ENCODE measurements at regions not wholly inside any gene's neighbourhood (a gene's known extent, or its start where the extent isn't known, plus 50 kb on each side); places are given as distances from the start of the nearest gene placed in this dataset.
A peak's percentile ranks its signal among the peaks of the same experiment; 100 is the strongest.

GRCh38 chr15:81766829-81767475 is 278.9 kb downstream of the MEX3B start:
- H3K9me3 Mint-ChIP-seq (ENCODE audit: insufficient read depth) = no peaks in the 10 kb centered on the region
- ChIA-PET CTCF (no interaction called here), POLR2A (no interaction called here)
- H3K4me3 Mint-ChIP-seq = no peak overlapping the region
- no peaks in the 10 kb centered on the region for H3K36me3 Mint-ChIP-seq (ENCODE audit: low read depth)
- H3K27me3 Mint-ChIP-seq (ENCODE audit: low read depth) = no peaks in the 10 kb centered on the region
- no peak for DNase-seq
- H3K27ac Mint-ChIP-seq = no peak overlapping the region
- H3K4me1 Mint-ChIP-seq (ENCODE audit: low read depth) = no peaks in the 10 kb centered on the region
- ATAC-seq = no peak

- no peak for DNase-seq
- Mint-ChIP-seq H3K4me1 (ENCODE audit: low read depth) (no peaks in the 10 kb centered on the region), H3K36me3 (ENCODE audit: low read depth) (no peaks in the 10 kb centered on the region), H3K4me3 (no peak overlapping the region), H3K27ac (no peak overlapping the region), H3K27me3 (ENCODE audit: low read depth) (no peaks in the 10 kb centered on the region), H3K9me3 (ENCODE audit: insufficient read depth) (no peaks in the 10 kb centered on the region)
- ChIA-PET CTCF (no interaction called here), POLR2A (no interaction called here)
- ATAC-seq = no peak
Measured at GRCh38 chr15:81765816-81766215, 280.0 kb downstream of the MEX3B start.

- POLR2A ChIA-PET = no interaction called here
- no peak overlapping the region for H3K4me3 Mint-ChIP-seq
- H3K4me1 Mint-ChIP-seq (ENCODE audit: low read depth) = no peaks in the 10 kb centered on the region
- ATAC-seq (no peak), DNase-seq (no peak)
- H3K36me3 Mint-ChIP-seq (ENCODE audit: low read depth) = no peaks in the 10 kb centered on the region
- CTCF ChIA-PET = no interaction called here
- no peaks in the 10 kb centered on the region for H3K27me3 Mint-ChIP-seq (ENCODE audit: low read depth)
- no peaks in the 10 kb centered on the region for H3K9me3 Mint-ChIP-seq (ENCODE audit: insufficient read depth)
- no peak overlapping the region for H3K27ac Mint-ChIP-seq
Measured at GRCh38 chr15:81763304-81763703, 282.5 kb downstream of the MEX3B start.

GRCh38 chr15:81760686-81761085 is 285.1 kb downstream of the MEX3B start:
- ChIA-PET POLR2A (no interaction called here), CTCF (no interaction called here)
- Mint-ChIP-seq H3K27ac (no peak overlapping the region), H3K9me3 (ENCODE audit: insufficient read depth) (no peaks in the 10 kb centered on the region), H3K4me1 (ENCODE audit: low read depth) (no peaks in the 10 kb centered on the region), H3K36me3 (ENCODE audit: low read depth) (no peaks in the 10 kb centered on the region), H3K4me3 (no peak overlapping the region), H3K27me3 (ENCODE audit: low read depth) (no peaks in the 10 kb centered on the region)
- peak; percentile 10 for DNase-seq
- no peak for ATAC-seq

GRCh38 chr15:81758818-81759284 is 287.0 kb downstream of the MEX3B start:
- CTCF ChIA-PET = no interaction called here
- H3K27ac Mint-ChIP-seq = no peak overlapping the region
- H3K4me1 Mint-ChIP-seq (ENCODE audit: low read depth) = no peaks in the 10 kb centered on the region
- DNase-seq (no peak), ATAC-seq (no peak)
- no peak overlapping the region for H3K4me3 Mint-ChIP-seq
- POLR2A ChIA-PET = no interaction called here
- no peaks in the 10 kb centered on the region for H3K36me3 Mint-ChIP-seq (ENCODE audit: low read depth)
- H3K9me3 Mint-ChIP-seq (ENCODE audit: insufficient read depth) = no peaks in the 10 kb centered on the region
- H3K27me3 Mint-ChIP-seq (ENCODE audit: low read depth) = no peaks in the 10 kb centered on the region

- Mint-ChIP-seq H3K4me1 (ENCODE audit: low read depth) (no peaks in the 10 kb centered on the region), H3K27me3 (ENCODE audit: low read depth) (no peaks in the 10 kb centered on the region), H3K4me3 (no peak overlapping the region), H3K36me3 (ENCODE audit: low read depth) (no peaks in the 10 kb centered on the region), H3K9me3 (ENCODE audit: insufficient read depth) (no peaks in the 10 kb centered on the region), H3K27ac (no peak overlapping the region)
- ATAC-seq (no peak), DNase-seq (no peak)
- POLR2A ChIA-PET = no interaction called here
- CTCF ChIA-PET = no interaction called here
Measured at GRCh38 chr15:81755626-81756025, 290.2 kb downstream of the MEX3B start.

- Mint-ChIP-seq H3K4me3 (no peak overlapping the region), H3K36me3 (ENCODE audit: low read depth) (no peaks in the 10 kb centered on the region), H3K9me3 (ENCODE audit: insufficient read depth) (no peaks in the 10 kb centered on the region), H3K27ac (no peak overlapping the region), H3K27me3 (ENCODE audit: low read depth) (no peaks in the 10 kb centered on the region), H3K4me1 (ENCODE audit: low read depth) (no peaks in the 10 kb centered on the region)
- DNase-seq (no peak), ATAC-seq (no peak)
- ChIA-PET CTCF (no interaction called here), POLR2A (no interaction called here)
Measured at GRCh38 chr15:81754078-81754477, 291.7 kb downstream of the MEX3B start.

GRCh38 chr15:81752974-81753373 is 292.8 kb downstream of the MEX3B start:
- Mint-ChIP-seq H3K4me3 (no peak overlapping the region), H3K36me3 (ENCODE audit: low read depth) (no peaks in the 10 kb centered on the region), H3K27me3 (ENCODE audit: low read depth) (no peaks in the 10 kb centered on the region), H3K27ac (no peak overlapping the region), H3K9me3 (ENCODE audit: insufficient read depth) (no peaks in the 10 kb centered on the region), H3K4me1 (ENCODE audit: low read depth) (no peaks in the 10 kb centered on the region)
- ChIA-PET POLR2A (no interaction called here), CTCF (no interaction called here)
- ATAC-seq (no peak), DNase-seq (no peak)

- Mint-ChIP-seq H3K4me1 (ENCODE audit: low read depth) (no peaks in the 10 kb centered on the region), H3K27ac (no peak overlapping the region), H3K36me3 (ENCODE audit: low read depth) (no peaks in the 10 kb centered on the region), H3K9me3 (ENCODE audit: insufficient read depth) (no peaks in the 10 kb centered on the region), H3K27me3 (ENCODE audit: low read depth) (no peaks in the 10 kb centered on the region), H3K4me3 (no peak overlapping the region)
- no peak for ATAC-seq
- CTCF ChIA-PET = no interaction called here
- DNase-seq = no peak
- POLR2A ChIA-PET = no interaction called here
Measured at GRCh38 chr15:81752546-81752942, 293.3 kb downstream of the MEX3B start.

- no peak for ATAC-seq
- Mint-ChIP-seq H3K9me3 (ENCODE audit: insufficient read depth) (no peaks in the 10 kb centered on the region), H3K4me1 (ENCODE audit: low read depth) (no peaks in the 10 kb centered on the region), H3K27me3 (ENCODE audit: low read depth) (no peaks in the 10 kb centered on the region), H3K4me3 (no peak overlapping the region), H3K27ac (no peak overlapping the region), H3K36me3 (ENCODE audit: low read depth) (no peaks in the 10 kb centered on the region)
- POLR2A ChIA-PET = no interaction called here
- CTCF ChIA-PET = no interaction called here
- DNase-seq = no peak
Measured at GRCh38 chr15:81751816-81752545, 293.8 kb downstream of the MEX3B start.

- no peak for ATAC-seq
- no peak overlapping the region for H3K27ac Mint-ChIP-seq
- H3K9me3 Mint-ChIP-seq (ENCODE audit: insufficient read depth) = no peaks in the 10 kb centered on the region
- ChIA-PET POLR2A (no interaction called here), CTCF (no interaction called here)
- H3K36me3 Mint-ChIP-seq (ENCODE audit: low read depth) = no peaks in the 10 kb centered on the region
- no peak overlapping the region for H3K4me3 Mint-ChIP-seq
- DNase-seq = no peak
- no peaks in the 10 kb centered on the region for H3K4me1 Mint-ChIP-seq (ENCODE audit: low read depth)
- H3K27me3 Mint-ChIP-seq (ENCODE audit: low read depth) = peaks cover under 1% of the 10 kb centered on the region
Measured at GRCh38 chr15:81751256-81751655, 294.6 kb downstream of the MEX3B start.

- Mint-ChIP-seq H3K4me3 (no peak overlapping the region), H3K27ac (no peak overlapping the region), H3K36me3 (ENCODE audit: low read depth) (no peaks in the 10 kb centered on the region), H3K9me3 (ENCODE audit: insufficient read depth) (no peaks in the 10 kb centered on the region), H3K4me1 (ENCODE audit: low read depth) (no peaks in the 10 kb centered on the region), H3K27me3 (ENCODE audit: low read depth) (peaks cover 3% of the 10 kb centered on the region)
- POLR2A ChIA-PET = no interaction called here
- CTCF ChIA-PET = no interaction called here
- DNase-seq (no peak), ATAC-seq (no peak)
Measured at GRCh38 chr15:81749716-81750375, 296.0 kb downstream of the MEX3B start.

All from activated CD8-positive, alpha-beta T cell treated with anti-CD3 and anti-CD28 coated beads, Interleukin-2, amount 10 ng/mL, durations not matched to agents 7 days and 5 days (primary cell).